Immature natural killer cell (primary cell): ENCODE measurements at regions not wholly inside any gene's neighbourhood (a gene's known extent, or its start where the extent isn't known, plus 50 kb on each side); places are given as distances from the start of the nearest gene placed in this dataset.

ENCODE experiments used
- DNase-seq, 3 donors: peaks; one replicate each; pipeline ENCODE4 v3.0.0; 2022; ENCODE audit warnings: mixed read lengths in 1 of 3
- H3K27ac Mint-ChIP-seq, 6 donors: one replicate each; pipeline ENCODE4 v1.8.0; 2020; ENCODE audit warnings: mixed read lengths in 6 of 6, mild to moderate bottlenecking in 5 of 6, inconsistent platforms in 4 of 6, moderate library complexity in 3 of 6
- H3K27me3 Mint-ChIP-seq, 3 donors: one replicate each; pipeline ENCODE4 v1.8.0; 2020 to 2021; ENCODE audit warnings: low read depth in 3 of 3, mild to moderate bottlenecking in 3 of 3, mixed read lengths in 3 of 3, moderate library complexity in 3 of 3, inconsistent platforms in 1 of 3
- H3K36me3 Mint-ChIP-seq, 3 donors: one replicate each; pipeline ENCODE4 v1.8.0; 2020; ENCODE audit warnings: mixed read lengths in 3 of 3, inconsistent platforms in 2 of 3, mild to moderate bottlenecking in 2 of 3
- H3K4me1 Mint-ChIP-seq, 2 donors: one replicate each; pipeline ENCODE4 v1.8.0; 2020; ENCODE audit warnings: inconsistent platforms in 2 of 2, mild to moderate bottlenecking in 2 of 2, mixed read lengths in 2 of 2, moderate library complexity in 1 of 2
- H3K4me3 Mint-ChIP-seq, 5 donors: one replicate each; pipeline ENCODE4 v1.8.0; 2020; ENCODE audit warnings: mild to moderate bottlenecking in 5 of 5, mixed read lengths in 5 of 5, inconsistent platforms in 3 of 5, moderate library complexity in 3 of 5
- H3K9me3 Mint-ChIP-seq, 6 donors: one replicate each; pipeline ENCODE4 v1.8.0; 2020; ENCODE audit warnings: mild to moderate bottlenecking in 6 of 6, mixed read lengths in 6 of 6, inconsistent platforms in 4 of 6, moderate library complexity in 3 of 6

GRCh38 chrX:125089761-125090445 is 229.8 kb upstream of the TEX13C start:
- H3K27ac Mint-ChIP-seq, result no peak overlapping the region
- no peaks in the 10 kb centered on the region for H3K4me1 Mint-ChIP-seq
- no peak for DNase-seq
- no peaks in the 10 kb centered on the region for H3K36me3 Mint-ChIP-seq
- H3K4me3 Mint-ChIP-seq, result no peak overlapping the region
- H3K9me3 Mint-ChIP-seq, result no peaks in the 10 kb centered on the region
- peaks cover 3 to 6% (median 3%) of the 10 kb centered on the region in 3 donors for H3K27me3 Mint-ChIP-seq

GRCh38 chrX:125093852-125094251 is 225.8 kb upstream of the TEX13C start:
- H3K4me1 Mint-ChIP-seq, result no peaks in the 10 kb centered on the region
- no peak for DNase-seq
- no peaks in the 10 kb centered on the region for H3K36me3 Mint-ChIP-seq
- H3K4me3 Mint-ChIP-seq, result no peak overlapping the region
- H3K27ac Mint-ChIP-seq, result no peak overlapping the region
- H3K27me3 Mint-ChIP-seq, result peaks cover 2 to 6% (median 3%) of the 10 kb centered on the region in 3 donors
- H3K9me3 Mint-ChIP-seq, result no peaks in the 10 kb centered on the region

GRCh38 chrX:125094901-125095300 is 224.8 kb upstream of the TEX13C start:
- no peak for DNase-seq
- Mint-ChIP-seq H3K36me3 (no peaks in the 10 kb centered on the region), H3K27me3 (peaks cover 1 to 3% (median 2%) of the 10 kb centered on the region in 3 donors), H3K27ac (no peak overlapping the region), H3K4me1 (no peaks in the 10 kb centered on the region), H3K9me3 (no peaks in the 10 kb centered on the region), H3K4me3 (no peak overlapping the region)

DNA sequence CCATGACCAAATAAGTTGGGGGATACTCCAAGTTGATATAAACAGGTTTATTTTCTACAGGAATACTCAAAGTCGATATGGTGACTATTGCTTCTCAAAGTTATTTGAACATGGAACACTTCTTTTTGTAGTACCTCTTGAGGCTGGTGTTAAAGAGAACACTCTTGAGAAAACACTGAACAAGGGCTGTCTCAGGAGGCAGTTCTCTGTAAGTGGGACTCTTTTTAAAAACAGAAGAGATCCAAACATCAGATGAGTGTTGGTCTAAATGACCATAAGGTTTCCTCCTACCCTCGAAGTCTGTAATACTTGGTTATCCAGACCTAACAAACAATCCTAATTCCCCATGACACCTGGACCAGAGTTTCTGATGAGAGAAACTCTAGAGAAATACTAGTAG is 223.2 kb upstream of the TEX13C start:
- no peaks in the 10 kb centered on the region for H3K36me3 Mint-ChIP-seq
- DNase-seq, result no peak
- no peaks in the 10 kb centered on the region for H3K9me3 Mint-ChIP-seq
- no peak overlapping the region for H3K27ac Mint-ChIP-seq
- no peaks in the 10 kb centered on the region for H3K4me1 Mint-ChIP-seq
- H3K27me3 Mint-ChIP-seq, result peaks cover 0 to 2% (median 0%) of the 10 kb centered on the region in 3 donors
- no peak overlapping the region for H3K4me3 Mint-ChIP-seq

- no peak overlapping the region for H3K27ac Mint-ChIP-seq
- no peaks in the 10 kb centered on the region for H3K36me3 Mint-ChIP-seq
Measured at GRCh38 chrX:125096870-125097269, 222.8 kb upstream of the TEX13C start.

GRCh38 chrX:125101971-125102755 is 217.5 kb upstream of the TEX13C start:
- Mint-ChIP-seq H3K36me3 (no peaks in the 10 kb centered on the region), H3K4me3 (no peak overlapping the region), H3K4me1 (no peaks in the 10 kb centered on the region), H3K9me3 (no peaks in the 10 kb centered on the region), H3K27ac (no peak overlapping the region), H3K27me3 (peaks cover 0 to 12% (median 2%) of the 10 kb centered on the region in 3 donors)
- no peak for DNase-seq

More at GRCh38 chrX:125096870-125097269, 222.8 kb upstream of the TEX13C start:
- H3K27me3 Mint-ChIP-seq, result peaks cover 0 to 2% (median 1%) of the 10 kb centered on the region in 3 donors
- no peak for DNase-seq
- no peaks in the 10 kb centered on the region for H3K9me3 Mint-ChIP-seq
- no peaks in the 10 kb centered on the region for H3K4me1 Mint-ChIP-seq
- H3K4me3 Mint-ChIP-seq, result no peak overlapping the region

DNA sequence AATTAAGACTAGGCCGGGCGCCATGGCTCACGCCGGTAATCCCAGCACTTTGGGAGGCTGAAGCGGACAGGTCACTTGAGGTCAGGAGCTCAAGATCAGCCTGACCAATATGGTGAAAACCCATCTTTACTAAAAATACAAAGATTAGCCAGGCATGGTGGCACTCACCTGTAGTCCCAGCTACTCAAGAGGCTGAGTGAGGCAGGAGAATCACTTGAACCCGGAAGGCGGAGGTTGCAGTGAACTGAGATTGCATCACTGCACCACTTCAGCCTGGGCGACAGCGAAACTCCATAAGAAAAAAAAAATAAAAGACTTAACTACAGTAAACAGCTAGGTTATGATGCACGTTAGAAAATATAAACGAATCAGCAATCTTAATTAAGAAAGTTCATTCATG is 216.0 kb upstream of the TEX13C start:
- Mint-ChIP-seq H3K4me1 (no peaks in the 10 kb centered on the region), H3K27ac (no peak overlapping the region), H3K4me3 (no peak overlapping the region), H3K27me3 (peaks cover 0 to 12% (median 3%) of the 10 kb centered on the region in 3 donors), H3K9me3 (no peaks in the 10 kb centered on the region), H3K36me3 (no peaks in the 10 kb centered on the region)
- DNase-seq, result no peak

GRCh38 chrX:125108921-125109320 is 210.8 kb upstream of the TEX13C start:
- DNase-seq, result no peak
- Mint-ChIP-seq H3K27ac (no peak overlapping the region), H3K4me1 (no peaks in the 10 kb centered on the region), H3K36me3 (no peaks in the 10 kb centered on the region), H3K27me3 (peaks cover 0 to 3% (median 3%) of the 10 kb centered on the region in 3 donors), H3K9me3 (no peaks in the 10 kb centered on the region), H3K4me3 (no peak overlapping the region)

GRCh38 chrX:125131164-125131563 is 188.5 kb upstream of the TEX13C start:
- peaks cover 0 to 3% (median 3%) of the 10 kb centered on the region in 3 donors for H3K27me3 Mint-ChIP-seq
- H3K36me3 Mint-ChIP-seq, result no peaks in the 10 kb centered on the region
- H3K27ac Mint-ChIP-seq, result no peak overlapping the region
- DNase-seq, result peak in 1 of 3 donors; percentile 2
- no peak overlapping the region for H3K4me3 Mint-ChIP-seq
- H3K4me1 Mint-ChIP-seq, result no peaks in the 10 kb centered on the region
- H3K9me3 Mint-ChIP-seq, result peaks cover 0 to 2% (median 0%) of the 10 kb centered on the region in 6 donors

DNA sequence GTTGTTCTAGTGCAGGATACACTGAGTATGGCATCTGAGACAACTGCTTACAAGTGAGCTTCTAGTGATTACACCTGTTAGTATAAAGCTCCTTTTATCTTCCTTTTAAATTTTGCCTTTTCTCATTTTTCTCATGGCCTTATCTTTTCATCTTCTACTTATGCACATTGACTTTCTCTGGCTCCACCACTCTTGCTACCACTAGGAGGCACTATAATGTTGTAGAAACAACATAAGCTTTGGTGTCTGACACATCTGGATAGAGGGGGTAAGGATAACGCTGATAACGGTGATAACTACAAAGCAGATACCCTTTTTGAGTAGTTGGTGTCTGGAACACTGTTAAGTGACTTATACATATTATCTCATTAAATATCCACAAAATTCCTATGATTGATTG is 187.4 kb upstream of the TEX13C start:
- H3K9me3 Mint-ChIP-seq, result peaks cover 0 to 2% (median 0%) of the 10 kb centered on the region in 6 donors
- H3K4me1 Mint-ChIP-seq, result no peaks in the 10 kb centered on the region
- H3K4me3 Mint-ChIP-seq, result no peak overlapping the region
- peaks cover 0 to 3% (median 2%) of the 10 kb centered on the region in 3 donors for H3K27me3 Mint-ChIP-seq
- no peak for DNase-seq
- H3K36me3 Mint-ChIP-seq, result no peaks in the 10 kb centered on the region
- no peak overlapping the region for H3K27ac Mint-ChIP-seq

DNA sequence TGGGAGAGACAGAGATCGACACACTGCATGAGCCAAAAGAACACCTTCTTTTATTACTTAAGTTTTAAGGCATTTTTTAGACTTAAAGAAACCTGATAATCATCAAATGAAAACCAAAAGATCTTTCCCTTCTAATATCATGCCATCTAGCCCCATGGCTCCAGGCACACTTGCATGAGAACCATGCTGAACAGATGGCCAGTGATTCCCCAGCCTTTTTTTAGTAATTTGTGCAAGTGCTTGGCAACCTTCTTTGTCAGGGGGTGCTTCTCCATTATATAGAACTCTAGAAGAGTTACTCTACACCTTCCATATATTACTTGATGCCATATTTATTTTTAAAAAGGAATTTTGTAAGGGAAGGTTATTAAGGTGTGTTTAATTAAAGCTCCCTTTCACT is 182.2 kb upstream of the TEX13C start:
- Mint-ChIP-seq H3K36me3 (no peaks in the 10 kb centered on the region), H3K27me3 (peaks cover 1 to 3% (median 2%) of the 10 kb centered on the region in 3 donors), H3K27ac (no peak overlapping the region)

DNA sequence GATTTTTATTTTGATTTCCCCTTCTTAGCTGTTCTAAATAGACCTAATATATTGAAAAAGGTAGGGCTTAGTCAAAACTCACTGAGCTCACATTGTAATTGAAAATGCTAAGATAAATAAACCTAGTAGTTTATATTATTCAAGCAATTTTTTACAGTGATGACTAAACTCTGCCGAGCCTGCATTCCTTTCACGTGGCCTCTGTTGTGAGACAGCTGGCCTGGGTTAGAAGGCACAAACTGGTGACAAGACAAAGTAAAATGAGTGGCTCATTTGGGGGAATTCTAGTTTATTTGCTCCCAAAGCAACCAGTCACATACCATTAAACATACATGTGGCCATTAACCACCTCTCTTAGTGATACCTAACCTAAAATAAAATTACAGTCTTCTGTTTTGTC is 169.4 kb upstream of the TEX13C start:
- Mint-ChIP-seq H3K27ac (no peak overlapping the region), H3K4me3 (no peak overlapping the region), H3K27me3 (peaks cover 2 to 5% (median 4%) of the 10 kb centered on the region in 3 donors), H3K36me3 (no peaks in the 10 kb centered on the region), H3K4me1 (no peaks in the 10 kb centered on the region), H3K9me3 (no peaks in the 10 kb centered on the region)
- no peak for DNase-seq

More for the DNA sequence above, 182.2 kb upstream of the TEX13C start:
- no peak for DNase-seq
- Mint-ChIP-seq H3K9me3 (no peaks in the 10 kb centered on the region), H3K4me1 (no peaks in the 10 kb centered on the region), H3K4me3 (no peak overlapping the region)

- Mint-ChIP-seq H3K4me1 (no peaks in the 10 kb centered on the region), H3K9me3 (no peaks in the 10 kb centered on the region), H3K36me3 (no peaks in the 10 kb centered on the region)
Measured at GRCh38 chrX:125151146-125151545, 168.5 kb upstream of the TEX13C start.

GRCh38 chrX:125152011-125152410 is 167.7 kb upstream of the TEX13C start:
- Mint-ChIP-seq H3K4me1 (no peaks in the 10 kb centered on the region), H3K36me3 (no peaks in the 10 kb centered on the region), H3K27ac (no peak overlapping the region), H3K9me3 (no peaks in the 10 kb centered on the region), H3K27me3 (peaks cover 0 to 3% (median 0%) of the 10 kb centered on the region in 3 donors), H3K4me3 (no peak overlapping the region)
- no peak for DNase-seq

More at GRCh38 chrX:125151146-125151545, 168.5 kb upstream of the TEX13C start:
- Mint-ChIP-seq H3K27me3 (peaks cover 0 to 5% (median 2%) of the 10 kb centered on the region in 3 donors), H3K27ac (no peak overlapping the region), H3K4me3 (no peak overlapping the region)
- no peak for DNase-seq
